ENCODE measurements at regions not wholly inside any gene's neighbourhood (a gene's known extent, or its start where the extent isn't known, plus 50 kb on each side); places are given as distances from the start of the nearest gene placed in this dataset.

- Mint-ChIP-seq H3K9me3 (peaks cover 9% of the 10 kb centered on the region), H3K4me3 (no peak overlapping the region), H3K4me1 (ENCODE audit: low read depth) (no peaks in the 10 kb centered on the region), H3K27me3 (ENCODE audit: low read depth) (no peaks in the 10 kb centered on the region), H3K36me3 (ENCODE audit: low read depth) (no peaks in the 10 kb centered on the region), H3K27ac (no peak overlapping the region)
- DNase-seq (ENCODE audit: low spot score): no peak
Observed at GRCh38 chr5:104755806-104756205, 1193.2 kb upstream of the NUDT12 start.

- no peaks in the 10 kb centered on the region for H3K27me3 Mint-ChIP-seq (ENCODE audit: low read depth)
- no peaks in the 10 kb centered on the region for H3K4me1 Mint-ChIP-seq (ENCODE audit: low read depth)
- H3K27ac Mint-ChIP-seq: no peak overlapping the region
- H3K36me3 Mint-ChIP-seq (ENCODE audit: low read depth): no peaks in the 10 kb centered on the region
- no peak for DNase-seq (ENCODE audit: low spot score)
- peaks cover 6% of the 10 kb centered on the region for H3K9me3 Mint-ChIP-seq
- H3K4me3 Mint-ChIP-seq: no peak overlapping the region
Observed at GRCh38 chr5:104754311-104754995, 1191.9 kb upstream of the NUDT12 start.

- Mint-ChIP-seq H3K4me3 (no peak overlapping the region), H3K4me1 (ENCODE audit: low read depth) (no peaks in the 10 kb centered on the region), H3K27ac (no peak overlapping the region), H3K27me3 (ENCODE audit: low read depth) (no peaks in the 10 kb centered on the region), H3K36me3 (ENCODE audit: low read depth) (no peaks in the 10 kb centered on the region), H3K9me3 (peaks cover 7% of the 10 kb centered on the region)
- DNase-seq (ENCODE audit: low spot score): no peak
Observed at GRCh38 chr5:104751969-104752368, 1189.4 kb upstream of the NUDT12 start.

- DNase-seq (ENCODE audit: low spot score): no peak
- Mint-ChIP-seq H3K27ac (no peak overlapping the region), H3K4me3 (no peak overlapping the region), H3K27me3 (ENCODE audit: low read depth) (no peaks in the 10 kb centered on the region), H3K4me1 (ENCODE audit: low read depth) (no peaks in the 10 kb centered on the region), H3K36me3 (ENCODE audit: low read depth) (no peaks in the 10 kb centered on the region), H3K9me3 (peaks cover 40% of the 10 kb centered on the region)
Observed at GRCh38 chr5:104739905-104740304, 1177.3 kb upstream of the NUDT12 start.

GRCh38 chr5:104739503-104739902 lies 1176.9 kb upstream of the NUDT12 start:
- Mint-ChIP-seq H3K9me3 (peaks cover 39% of the 10 kb centered on the region), H3K4me1 (ENCODE audit: low read depth) (no peaks in the 10 kb centered on the region), H3K27ac (no peak overlapping the region), H3K4me3 (no peak overlapping the region), H3K27me3 (ENCODE audit: low read depth) (no peaks in the 10 kb centered on the region), H3K36me3 (ENCODE audit: low read depth) (no peaks in the 10 kb centered on the region)
- no peak for DNase-seq (ENCODE audit: low spot score)

- Mint-ChIP-seq H3K4me3 (no peak overlapping the region), H3K9me3 (peaks cover 30% of the 10 kb centered on the region), H3K36me3 (ENCODE audit: low read depth) (no peaks in the 10 kb centered on the region), H3K4me1 (ENCODE audit: low read depth) (no peaks in the 10 kb centered on the region), H3K27ac (no peak overlapping the region), H3K27me3 (ENCODE audit: low read depth) (no peaks in the 10 kb centered on the region)
- DNase-seq (ENCODE audit: low spot score): no peak
Observed at GRCh38 chr5:104736073-104736472, 1173.5 kb upstream of the NUDT12 start.

- peaks cover 36% of the 10 kb centered on the region for H3K9me3 Mint-ChIP-seq
- H3K27ac Mint-ChIP-seq: no peak overlapping the region
- H3K4me1 Mint-ChIP-seq (ENCODE audit: low read depth): no peaks in the 10 kb centered on the region
- DNase-seq (ENCODE audit: low spot score): no peak
- no peaks in the 10 kb centered on the region for H3K27me3 Mint-ChIP-seq (ENCODE audit: low read depth)
- H3K4me3 Mint-ChIP-seq: no peak overlapping the region
- H3K36me3 Mint-ChIP-seq (ENCODE audit: low read depth): no peaks in the 10 kb centered on the region
Observed at GRCh38 chr5:104734046-104734445, 1171.5 kb upstream of the NUDT12 start.

- no peak for DNase-seq (ENCODE audit: low spot score)
- Mint-ChIP-seq H3K36me3 (ENCODE audit: low read depth) (no peaks in the 10 kb centered on the region), H3K27ac (no peak overlapping the region), H3K9me3 (peaks cover 30% of the 10 kb centered on the region), H3K27me3 (ENCODE audit: low read depth) (no peaks in the 10 kb centered on the region), H3K4me3 (no peak overlapping the region), H3K4me1 (ENCODE audit: low read depth) (no peaks in the 10 kb centered on the region)
Observed at GRCh38 chr5:104733063-104733669, 1170.6 kb upstream of the NUDT12 start.

- Mint-ChIP-seq H3K27ac (no peak overlapping the region), H3K4me1 (ENCODE audit: low read depth) (no peaks in the 10 kb centered on the region), H3K9me3 (peaks cover 29% of the 10 kb centered on the region), H3K27me3 (ENCODE audit: low read depth) (no peaks in the 10 kb centered on the region), H3K4me3 (no peak overlapping the region), H3K36me3 (ENCODE audit: low read depth) (no peaks in the 10 kb centered on the region)
- no peak for DNase-seq (ENCODE audit: low spot score)
Observed at GRCh38 chr5:104731331-104731730, 1168.7 kb upstream of the NUDT12 start.

GRCh38 chr5:104708027-104708426 lies 1145.4 kb upstream of the NUDT12 start:
- Mint-ChIP-seq H3K4me1 (ENCODE audit: low read depth) (no peaks in the 10 kb centered on the region), H3K36me3 (ENCODE audit: low read depth) (no peaks in the 10 kb centered on the region), H3K27ac (no peak overlapping the region), H3K4me3 (no peak overlapping the region), H3K27me3 (ENCODE audit: low read depth) (no peaks in the 10 kb centered on the region), H3K9me3 (peaks cover 38% of the 10 kb centered on the region)
- DNase-seq (ENCODE audit: low spot score): no peak

GRCh38 chr5:104706600-104706999 lies 1144.0 kb upstream of the NUDT12 start:
- Mint-ChIP-seq H3K27ac (no peak overlapping the region), H3K36me3 (ENCODE audit: low read depth) (no peaks in the 10 kb centered on the region), H3K4me1 (ENCODE audit: low read depth) (no peaks in the 10 kb centered on the region), H3K27me3 (ENCODE audit: low read depth) (no peaks in the 10 kb centered on the region), H3K9me3 (peaks cover 28% of the 10 kb centered on the region), H3K4me3 (no peak overlapping the region)
- DNase-seq (ENCODE audit: low spot score): no peak

- Mint-ChIP-seq H3K27me3 (ENCODE audit: low read depth) (no peaks in the 10 kb centered on the region), H3K9me3 (peaks cover 28% of the 10 kb centered on the region), H3K27ac (no peak overlapping the region), H3K36me3 (ENCODE audit: low read depth) (no peaks in the 10 kb centered on the region), H3K4me3 (no peak overlapping the region), H3K4me1 (ENCODE audit: low read depth) (no peaks in the 10 kb centered on the region)
- no peak for DNase-seq (ENCODE audit: low spot score)
Observed at GRCh38 chr5:104702212-104702611, 1139.6 kb upstream of the NUDT12 start.

GRCh38 chr5:104699438-104699837 lies 1136.8 kb upstream of the NUDT12 start:
- DNase-seq (ENCODE audit: low spot score): no peak
- no peak overlapping the region for H3K27ac Mint-ChIP-seq
- H3K4me1 Mint-ChIP-seq (ENCODE audit: low read depth): no peaks in the 10 kb centered on the region
- peaks cover 34% of the 10 kb centered on the region for H3K9me3 Mint-ChIP-seq
- H3K4me3 Mint-ChIP-seq: no peak overlapping the region
- no peaks in the 10 kb centered on the region for H3K27me3 Mint-ChIP-seq (ENCODE audit: low read depth)
- no peaks in the 10 kb centered on the region for H3K36me3 Mint-ChIP-seq (ENCODE audit: low read depth)

- Mint-ChIP-seq H3K27ac (no peak overlapping the region), H3K9me3 (peaks cover 23% of the 10 kb centered on the region), H3K4me1 (ENCODE audit: low read depth) (no peaks in the 10 kb centered on the region), H3K36me3 (ENCODE audit: low read depth) (no peaks in the 10 kb centered on the region), H3K27me3 (ENCODE audit: low read depth) (no peaks in the 10 kb centered on the region), H3K4me3 (no peak overlapping the region)
- DNase-seq (ENCODE audit: low spot score): no peak
Observed at GRCh38 chr5:104661256-104661655, 1098.7 kb upstream of the NUDT12 start.

- Mint-ChIP-seq H3K9me3 (peaks cover 25% of the 10 kb centered on the region), H3K27ac (no peak overlapping the region), H3K27me3 (ENCODE audit: low read depth) (no peaks in the 10 kb centered on the region), H3K4me3 (no peak overlapping the region), H3K4me1 (ENCODE audit: low read depth) (no peaks in the 10 kb centered on the region), H3K36me3 (ENCODE audit: low read depth) (no peaks in the 10 kb centered on the region)
- no peak for DNase-seq (ENCODE audit: low spot score)
Observed at GRCh38 chr5:104659497-104659896, 1096.9 kb upstream of the NUDT12 start.

All from T-helper 2 cell treated with Interferon-gamma antibody and Interleukin-4, amounts not matched to agents 5 μg/mL and 100 μg/mL, for 36 hours (primary cell).